GM23338 (cell line): ENCODE measurements at regions not wholly inside any gene's neighbourhood (a gene's known extent, or its start where the extent isn't known, plus 50 kb on each side); places are given as distances from the start of the nearest gene placed in this dataset.

Experiments used
- ATAC-seq: fragments of 200-7000 bp; cut with Tn5 transposase; 3 replicates; pipeline ENCODE4 v1.9.1; 2020
- DNase-seq: peaks from one replicate; pipeline ENCODE4 v3.0.0-alpha.2; 2015; ENCODE audit warnings: low spot score
- H2AFZ ChIP-seq: fragments of 200-600 bp; sonication (generic); 2 replicates; pipeline ENCODE4 v1.8.0; 2016; ENCODE audit warnings: antibody characterized with exemption, mild to moderate bottlenecking, moderate library complexity
- H3F3A ChIP-seq: fragments of 200-600 bp; sonication (generic); replicated peaks from 2 replicates; pipeline ENCODE4 v1.8.0; 2017; ENCODE audit warnings: antibody characterized with exemption, mixed run types, low read depth
- H3K27ac ChIP-seq: fragments of 200-600 bp; sonication (generic); 2 replicates; pipeline ENCODE4 v1.6.1; 2016; ENCODE audit warnings: low read depth
- H3K27me3 ChIP-seq: fragments of 200-600 bp; sonication (generic); 2 replicates; pipeline ENCODE4 v1.8.0; 2016; ENCODE audit warnings: mild to moderate bottlenecking, mixed run types, moderate library complexity; ENCODE audit not compliant: insufficient read depth
- H3K36me3 ChIP-seq: fragments of 200-600 bp; sonication (generic); 2 replicates; pipeline ENCODE4 v1.8.0; 2016; ENCODE audit warnings: mild to moderate bottlenecking; ENCODE audit not compliant: insufficient read depth
- H3K4me1 ChIP-seq: fragments of 200-600 bp; sonication (generic); 2 replicates; pipeline ENCODE4 v1.8.0; 2016; ENCODE audit warnings: mild to moderate bottlenecking, moderate library complexity; ENCODE audit not compliant: insufficient read depth
- H3K4me2 ChIP-seq: fragments of 200-600 bp; sonication (generic); 2 replicates; pipeline ENCODE4 v1.7.1; 2017; ENCODE audit warnings: mixed run types
- H3K4me3 ChIP-seq: fragments of 200-600 bp; sonication (generic); 2 replicates; pipeline ENCODE4 v1.6.1; 2016; ENCODE audit warnings: mixed run types
- H3K79me2 ChIP-seq: fragments of 200-600 bp; sonication (generic); replicated peaks from 2 replicates; pipeline ENCODE4 v1.8.0; 2017; ENCODE audit warnings: mild to moderate bottlenecking; ENCODE audit not compliant: insufficient read depth
- H3K9me2 ChIP-seq: fragments of 200-600 bp; sonication (generic); 2 replicates; pipeline ENCODE4 v1.8.0; 2017; ENCODE audit not compliant: insufficient read depth
- H4K20me1 ChIP-seq: fragments of 200-600 bp; sonication (generic); replicated peaks from 2 replicates; pipeline ENCODE4 v1.8.0; 2017; ENCODE audit warnings: mild to moderate bottlenecking; ENCODE audit not compliant: insufficient read depth
- H3K27ac Mint-ChIP-seq: 2 replicates; pipeline ENCODE4 v1.8.0; 2020; ENCODE audit warnings: inconsistent platforms, mild to moderate bottlenecking, moderate library complexity, mixed read lengths
- H3K27me3 Mint-ChIP-seq: 3 replicates; pipeline ENCODE4 v1.8.0; 2022; ENCODE audit warnings: low read depth, mild to moderate bottlenecking, moderate library complexity, mixed read lengths, inconsistent platforms; ENCODE audit not compliant: insufficient read depth, poor library complexity
- H3K36me3 Mint-ChIP-seq: 3 replicates; pipeline ENCODE4 v1.8.0; 2021; ENCODE audit warnings: low read depth, mild to moderate bottlenecking, inconsistent platforms, moderate library complexity, mixed read lengths
- H3K4me1 Mint-ChIP-seq: 3 replicates; pipeline ENCODE4 v1.8.0; 2020; ENCODE audit warnings: mild to moderate bottlenecking, inconsistent platforms, mixed read lengths
- H3K4me3 Mint-ChIP-seq: 3 replicates; pipeline ENCODE4 v1.8.0; 2021; ENCODE audit warnings: moderate library complexity, mild to moderate bottlenecking, inconsistent platforms, mixed read lengths
- H3K9me3 Mint-ChIP-seq: 3 replicates; pipeline ENCODE4 v1.8.0; 2020; ENCODE audit warnings: moderate library complexity, mild to moderate bottlenecking, inconsistent platforms, mixed read lengths
- CREB1 ChIP-seq: fragments of 250-450 bp; sonication (Bioruptor Pico); IDR thresholded peaks from 2 replicates; pipeline ENCODE4 v1.5.0; 2020; ENCODE audit warnings: low read depth, mild to moderate bottlenecking, moderate library complexity
- CTCF ChIP-seq, 2 experiments: fragments of 200-600 bp in 1 of 2; sonication (generic) in 1 of 2; conservative IDR thresholded peaks; 2 replicates each; pipeline versions ENCODE4 v1.5.1 to v1.6.1; 2016 to 2017; ENCODE audit warnings: antibody characterized with exemption in 2 of 2, low read depth in 2 of 2, mild to moderate bottlenecking in 2 of 2, moderate library complexity in 1 of 2
- ETS1 ChIP-seq: IDR thresholded peaks from 2 replicates; pipeline ENCODE4 v1.6.1; 2016; ENCODE audit warnings: antibody characterized with exemption
- EZH2 ChIP-seq: fragments of 200-600 bp; sonication (generic); IDR thresholded peaks from one replicate; pipeline ENCODE4 v1.8.0; 2017; ENCODE audit warnings: antibody characterized with exemption, mild to moderate bottlenecking, low read depth; ENCODE audit not compliant: unreplicated experiment
- EZH2phosphoT487 ChIP-seq: fragments of 200-600 bp; sonication (generic); IDR thresholded peaks from one replicate; pipeline ENCODE4 v1.8.1; 2018; ENCODE audit warnings: antibody characterized with exemption; ENCODE audit not compliant: unreplicated experiment
- JUNB ChIP-seq: IDR thresholded peaks from one replicate; pipeline ENCODE4 v1.6.1; 2016; ENCODE audit warnings: antibody characterized with exemption; ENCODE audit not compliant: unreplicated experiment
- NANOG ChIP-seq: IDR thresholded peaks from 2 replicates; pipeline ENCODE4 v1.6.1; 2016; ENCODE audit warnings: antibody characterized with exemption, borderline replicate concordance
- POLR2AphosphoS5 ChIP-seq: IDR thresholded peaks from 2 replicates; pipeline ENCODE4 v1.6.1; 2016; ENCODE audit warnings: antibody characterized with exemption, low read depth
- REST ChIP-seq: IDR thresholded peaks from one replicate; pipeline ENCODE4 v1.6.1; 2018; ENCODE audit warnings: antibody characterized with exemption; ENCODE audit not compliant: unreplicated experiment
- STAT1 ChIP-seq: IDR thresholded peaks from one replicate; pipeline ENCODE4 v1.6.1; 2016; ENCODE audit warnings: antibody characterized with exemption; ENCODE audit not compliant: unreplicated experiment
- ZNF114 ChIP-seq: fragments of 250-450 bp; sonication (Bioruptor Pico); IDR thresholded peaks from 2 replicates; pipeline ENCODE4 v1.5.0; 2020; ENCODE audit warnings: mild to moderate bottlenecking, moderate library complexity
- ZNF462 ChIP-seq: fragments of 250-450 bp; sonication (Bioruptor Pico); IDR thresholded peaks from 2 replicates; pipeline ENCODE4 v1.5.0; 2020; ENCODE audit warnings: mild to moderate bottlenecking, moderate library complexity

- no peak for TF ChIP-seq ETS1
- no peak for TF ChIP-seq EZH2
Measured at GRCh38 chr13:86098511-86098910, 299.3 kb upstream of the SLITRK6 start (continued).

GRCh38 chr13:86095351-86095750 is 296.1 kb upstream of the SLITRK6 start:
- Histone ChIP-seq H3F3A (no peaks in the 10 kb centered on the region), H3K27me3 (no peaks in the 10 kb centered on the region), H3K9me2 (no peaks in the 10 kb centered on the region), H3K79me2 (no peaks in the 10 kb centered on the region), H2AFZ (no peak overlapping the region), H4K20me1 (no peaks in the 10 kb centered on the region; the same call in 1 of the 2 replicates), H3K4me2 (no peak overlapping the region), H3K4me1 (no peaks in the 10 kb centered on the region), H3K4me3 (no peak overlapping the region), H3K36me3 (no peaks in the 10 kb centered on the region), H3K27ac (no peak overlapping the region)
- no peaks in the 10 kb centered on the region for H3K9me3 Mint-ChIP-seq
- no peak overlapping the region for H3K4me3 Mint-ChIP-seq
- H3K36me3 Mint-ChIP-seq, result no peaks in the 10 kb centered on the region
- no peaks in the 10 kb centered on the region for H3K27me3 Mint-ChIP-seq
- no peaks in the 10 kb centered on the region for H3K4me1 Mint-ChIP-seq
- H3K27ac Mint-ChIP-seq, result no peak overlapping the region
- DNase-seq (no peak), ATAC-seq (no peak)
- TF ChIP-seq JUNB (no peak), CREB1 (CRISPR knock-in tag) (no peak), POLR2AphosphoS5 (no peak), REST (no peak), ETS1 (no peak), EZH2 (no peak), NANOG (no peak), CTCF (conservative IDR thresholded peaks at IDR 0.05; ENCODE audit: low read depth in 2 of 2) (no peak), ZNF462 (no peak), STAT1 (no peak), ZNF114 (CRISPR knock-in tag) (no peak), EZH2phosphoT487 (no peak)
